ENCODE measurements at regions not wholly inside any gene's neighbourhood (a gene's known extent, or its start where the extent isn't known, plus 50 kb on each side); places are given as distances from the start of the nearest gene placed in this dataset.

DNA sequence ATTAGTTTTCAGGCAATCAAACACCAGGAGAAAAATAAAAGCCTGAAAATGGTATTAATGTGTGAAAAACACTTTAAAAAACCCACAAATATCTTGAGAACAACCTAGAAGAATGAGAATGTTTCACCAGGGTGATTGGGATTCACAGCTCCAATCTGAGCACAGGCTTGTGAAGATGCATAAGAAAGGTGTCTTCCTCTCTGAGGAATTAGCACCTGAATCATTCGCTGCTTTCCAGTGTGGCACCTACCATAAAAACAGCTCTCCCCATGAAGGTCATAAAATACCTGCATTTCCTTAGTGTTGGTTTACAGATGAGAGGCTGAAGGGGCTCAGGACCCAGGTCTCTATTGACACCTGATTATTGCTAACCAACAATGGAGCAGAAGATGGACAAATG lies 499.7 kb upstream of the KLHL29 start:
- Mint-ChIP-seq H3K36me3 (peaks cover 9% of the 10 kb centered on the region), H3K9me3 (peaks cover 23% of the 10 kb centered on the region), H3K27me3 (ENCODE audit: low read depth) (no peaks in the 10 kb centered on the region; the same call in 1 of the 2 replicates), H3K4me3 (no peak overlapping the region), H3K4me1 (peaks cover 61% of the 10 kb centered on the region), H3K27ac (peak overlapping the region; percentile 79)
- ATAC-seq (peak; percentile 89), DNase-seq (ENCODE audit: low spot score) (no peak)
- ChIA-PET POLR2A (no interaction called here), CTCF (interaction anchor here (1.0 kb wide), 1 partner anchor 19 kb away, joined by 3 read pairs; no protein-coding TSS in a partner anchor)
- TF ChIP-seq ZNF121 (CRISPR knock-in tag; IDR thresholded peaks at IDR 0.05) (no peak), CBFB (CRISPR knock-in tag; IDR thresholded peaks at IDR 0.05; ENCODE audit: low read depth) (no peak), KAT7 (CRISPR knock-in tag; IDR thresholded peaks at IDR 0.05; ENCODE audit: borderline replicate concordance) (no peak), ZNF138 (CRISPR knock-in tag; conservative IDR thresholded peaks at IDR 0.05) (no peak), CREM (CRISPR knock-in tag; IDR thresholded peaks at IDR 0.05) (no peak), ESRRA (CRISPR knock-in tag; IDR thresholded peaks at IDR 0.05; ENCODE audit: borderline replicate concordance) (no peak), ZNF317 (CRISPR knock-in tag; IDR thresholded peaks at IDR 0.05; ENCODE audit: borderline replicate concordance, low read depth) (no peak), MYBL2 (CRISPR knock-in tag; IDR thresholded peaks at IDR 0.05) (no peak), GRHL2 (CRISPR knock-in tag; IDR thresholded peaks at IDR 0.05; ENCODE audit: insufficient replicate concordance, severe bottlenecking) (no peak), ETV6 (CRISPR knock-in tag; IDR thresholded peaks at IDR 0.05) (no peak)
- TF ChIP-seq, protein P1, sequence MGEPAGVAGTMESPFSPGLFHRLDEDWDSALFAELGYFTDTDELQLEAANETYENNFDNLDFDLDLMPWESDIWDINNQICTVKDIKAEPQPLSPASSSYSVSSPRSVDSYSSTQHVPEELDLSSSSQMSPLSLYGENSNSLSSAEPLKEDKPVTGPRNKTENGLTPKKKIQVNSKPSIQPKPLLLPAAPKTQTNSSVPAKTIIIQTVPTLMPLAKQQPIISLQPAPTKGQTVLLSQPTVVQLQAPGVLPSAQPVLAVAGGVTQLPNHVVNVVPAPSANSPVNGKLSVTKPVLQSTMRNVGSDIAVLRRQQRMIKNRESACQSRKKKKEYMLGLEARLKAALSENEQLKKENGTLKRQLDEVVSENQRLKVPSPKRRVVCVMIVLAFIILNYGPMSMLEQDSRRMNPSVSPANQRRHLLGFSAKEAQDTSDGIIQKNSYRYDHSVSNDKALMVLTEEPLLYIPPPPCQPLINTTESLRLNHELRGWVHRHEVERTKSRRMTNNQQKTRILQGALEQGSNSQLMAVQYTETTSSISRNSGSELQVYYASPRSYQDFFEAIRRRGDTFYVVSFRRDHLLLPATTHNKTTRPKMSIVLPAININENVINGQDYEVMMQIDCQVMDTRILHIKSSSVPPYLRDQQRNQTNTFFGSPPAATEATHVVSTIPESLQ (CRISPR knock-in tag; IDR thresholded peaks at IDR 0.05), result no peak
- TF ChIP-seq, protein P2, sequence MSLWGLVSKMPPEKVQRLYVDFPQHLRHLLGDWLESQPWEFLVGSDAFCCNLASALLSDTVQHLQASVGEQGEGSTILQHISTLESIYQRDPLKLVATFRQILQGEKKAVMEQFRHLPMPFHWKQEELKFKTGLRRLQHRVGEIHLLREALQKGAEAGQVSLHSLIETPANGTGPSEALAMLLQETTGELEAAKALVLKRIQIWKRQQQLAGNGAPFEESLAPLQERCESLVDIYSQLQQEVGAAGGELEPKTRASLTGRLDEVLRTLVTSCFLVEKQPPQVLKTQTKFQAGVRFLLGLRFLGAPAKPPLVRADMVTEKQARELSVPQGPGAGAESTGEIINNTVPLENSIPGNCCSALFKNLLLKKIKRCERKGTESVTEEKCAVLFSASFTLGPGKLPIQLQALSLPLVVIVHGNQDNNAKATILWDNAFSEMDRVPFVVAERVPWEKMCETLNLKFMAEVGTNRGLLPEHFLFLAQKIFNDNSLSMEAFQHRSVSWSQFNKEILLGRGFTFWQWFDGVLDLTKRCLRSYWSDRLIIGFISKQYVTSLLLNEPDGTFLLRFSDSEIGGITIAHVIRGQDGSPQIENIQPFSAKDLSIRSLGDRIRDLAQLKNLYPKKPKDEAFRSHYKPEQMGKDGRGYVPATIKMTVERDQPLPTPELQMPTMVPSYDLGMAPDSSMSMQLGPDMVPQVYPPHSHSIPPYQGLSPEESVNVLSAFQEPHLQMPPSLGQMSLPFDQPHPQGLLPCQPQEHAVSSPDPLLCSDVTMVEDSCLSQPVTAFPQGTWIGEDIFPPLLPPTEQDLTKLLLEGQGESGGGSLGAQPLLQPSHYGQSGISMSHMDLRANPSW (CRISPR knock-in tag; conservative IDR thresholded peaks at IDR 0.05; ENCODE audit: low read depth), result no peak
- TF ChIP-seq, protein P3, sequence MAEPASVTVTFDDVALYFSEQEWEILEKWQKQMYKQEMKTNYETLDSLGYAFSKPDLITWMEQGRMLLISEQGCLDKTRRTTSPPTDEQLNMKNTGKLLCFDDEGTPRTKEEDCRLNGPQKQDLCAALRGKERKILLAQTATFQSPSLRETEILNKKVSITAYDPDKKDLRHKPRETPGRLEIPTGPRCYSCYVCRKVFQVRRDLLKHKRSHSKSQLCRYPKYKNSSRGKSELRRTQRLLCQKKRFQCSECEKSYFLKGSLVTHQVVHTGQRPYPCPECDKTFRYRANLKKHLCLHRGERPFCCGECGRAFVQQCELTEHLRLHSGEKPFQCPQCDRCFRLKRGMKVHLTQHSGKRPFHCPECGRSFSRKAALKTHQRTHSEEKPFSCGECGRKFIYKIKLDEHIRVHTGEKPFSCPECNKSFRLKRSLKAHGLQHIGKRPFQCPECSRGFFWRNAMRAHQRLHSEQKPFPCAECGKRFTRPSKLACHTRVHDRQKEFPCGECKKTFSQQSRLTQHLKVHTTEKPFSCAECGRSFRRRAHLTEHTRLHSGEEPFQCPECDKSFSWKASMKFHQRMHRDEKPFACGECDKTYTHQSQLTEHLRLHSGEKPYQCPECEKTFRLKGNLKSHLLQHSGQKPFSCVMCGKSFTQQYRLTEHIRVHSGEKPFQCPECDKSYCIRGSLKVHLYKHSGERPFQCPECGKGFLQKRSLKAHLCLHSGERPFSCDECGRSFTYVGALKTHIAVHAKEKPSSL (CRISPR knock-in tag; conservative IDR thresholded peaks at IDR 0.05), result no peak
- TF ChIP-seq, protein P4, sequence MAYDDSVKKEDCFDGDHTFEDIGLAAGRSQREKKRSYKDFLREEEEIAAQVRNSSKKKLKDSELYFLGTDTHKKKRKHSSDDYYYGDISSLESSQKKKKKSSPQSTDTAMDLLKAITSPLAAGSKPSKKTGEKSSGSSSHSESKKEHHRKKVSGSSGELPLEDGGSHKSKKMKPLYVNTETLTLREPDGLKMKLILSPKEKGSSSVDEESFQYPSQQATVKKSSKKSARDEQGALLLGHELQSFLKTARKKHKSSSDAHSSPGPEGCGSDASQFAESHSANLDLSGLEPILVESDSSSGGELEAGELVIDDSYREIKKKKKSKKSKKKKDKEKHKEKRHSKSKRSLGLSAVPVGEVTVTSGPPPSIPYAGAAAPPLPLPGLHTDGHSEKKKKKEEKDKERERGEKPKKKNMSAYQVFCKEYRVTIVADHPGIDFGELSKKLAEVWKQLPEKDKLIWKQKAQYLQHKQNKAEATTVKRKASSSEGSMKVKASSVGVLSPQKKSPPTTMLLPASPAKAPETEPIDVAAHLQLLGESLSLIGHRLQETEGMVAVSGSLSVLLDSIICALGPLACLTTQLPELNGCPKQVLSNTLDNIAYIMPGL (CRISPR knock-in tag; IDR thresholded peaks at IDR 0.05), result no peak
- TF ChIP-seq, protein P5, sequence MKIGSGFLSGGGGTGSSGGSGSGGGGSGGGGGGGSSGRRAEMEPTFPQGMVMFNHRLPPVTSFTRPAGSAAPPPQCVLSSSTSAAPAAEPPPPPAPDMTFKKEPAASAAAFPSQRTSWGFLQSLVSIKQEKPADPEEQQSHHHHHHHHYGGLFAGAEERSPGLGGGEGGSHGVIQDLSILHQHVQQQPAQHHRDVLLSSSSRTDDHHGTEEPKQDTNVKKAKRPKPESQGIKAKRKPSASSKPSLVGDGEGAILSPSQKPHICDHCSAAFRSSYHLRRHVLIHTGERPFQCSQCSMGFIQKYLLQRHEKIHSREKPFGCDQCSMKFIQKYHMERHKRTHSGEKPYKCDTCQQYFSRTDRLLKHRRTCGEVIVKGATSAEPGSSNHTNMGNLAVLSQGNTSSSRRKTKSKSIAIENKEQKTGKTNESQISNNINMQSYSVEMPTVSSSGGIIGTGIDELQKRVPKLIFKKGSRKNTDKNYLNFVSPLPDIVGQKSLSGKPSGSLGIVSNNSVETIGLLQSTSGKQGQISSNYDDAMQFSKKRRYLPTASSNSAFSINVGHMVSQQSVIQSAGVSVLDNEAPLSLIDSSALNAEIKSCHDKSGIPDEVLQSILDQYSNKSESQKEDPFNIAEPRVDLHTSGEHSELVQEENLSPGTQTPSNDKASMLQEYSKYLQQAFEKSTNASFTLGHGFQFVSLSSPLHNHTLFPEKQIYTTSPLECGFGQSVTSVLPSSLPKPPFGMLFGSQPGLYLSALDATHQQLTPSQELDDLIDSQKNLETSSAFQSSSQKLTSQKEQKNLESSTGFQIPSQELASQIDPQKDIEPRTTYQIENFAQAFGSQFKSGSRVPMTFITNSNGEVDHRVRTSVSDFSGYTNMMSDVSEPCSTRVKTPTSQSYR (CRISPR knock-in tag; IDR thresholded peaks at IDR 0.05), result no peak

All from WTC11 (cell line).